IMR-90 (cell line): ENCODE measurements at regions not wholly inside any gene's neighbourhood (a gene's known extent, or its start where the extent isn't known, plus 50 kb on each side); places are given as distances from the start of the nearest gene placed in this dataset.
"Not testable (repeated sequence)": the region's sequence is repeated elsewhere in the genome, so short reads cannot be mapped to it uniquely, and the experiment has no call there.

Experiments
- ATAC-seq: fragments of 200-7000 bp; cut with Tn5 transposase; 2 replicates; pipeline ENCODE4 v1.9.1; 2020; ENCODE audit warnings: low read depth, mild to moderate bottlenecking, moderate library complexity
- BruUV-seq: library from RNA; stranded (reverse); fragments of 400-500 nt; replicated peaks from 2 replicates; lab custom pipeline; 2021; lab: Mats Ljungman, UMichigan
- CTCF ChIA-PET: fragments of 300-600 bp; formaldehyde crosslinking; extraction: SDS; loops from one replicate; lab custom pipeline; 2021; ENCODE audit warnings: antibody characterized with exemption; lab: Yijun Ruan, JAX
- POLR2A ChIA-PET: fragments of 300-600 bp; sonication (Branson Sonifier 250); formaldehyde crosslinking; loops from one replicate; lab custom pipeline; 2022; ENCODE audit warnings: antibody characterized with exemption; ENCODE audit not compliant: unreplicated experiment; lab: Charles Lee
- DNase-seq: peaks from one replicate; pipeline ENCODE4 v3.0.0; 2013
- H2AFZ ChIP-seq: replicated peaks from 2 replicates; pipeline ENCODE3; 2013; ENCODE audit warnings: low read length, mild to moderate bottlenecking; ENCODE audit not compliant: poor library complexity
- H2AK5ac ChIP-seq: 2 replicates; pipeline ENCODE4 v1.6.1; 2013; ENCODE audit warnings: low read depth, low read length, inconsistent platforms
- H2AK9ac ChIP-seq: replicated peaks from 2 replicates; pipeline ENCODE3; 2013; ENCODE audit warnings: mild to moderate bottlenecking, low read depth, low read length, moderate library complexity; ENCODE audit not compliant: poor library complexity
- H2BK120ac ChIP-seq: 2 replicates; pipeline ENCODE4 v1.6.1; 2013; ENCODE audit warnings: low read depth, low read length, inconsistent platforms
- H2BK15ac ChIP-seq: 3 replicates; pipeline ENCODE4 v1.6.1; 2013; ENCODE audit warnings: low read depth, low read length, inconsistent platforms
- H2BK20ac ChIP-seq: 2 replicates; pipeline ENCODE4 v1.6.1; 2013; ENCODE audit warnings: low read depth, mild to moderate bottlenecking, inconsistent platforms, low read length, moderate library complexity
- H2BK5ac ChIP-seq: 2 replicates; pipeline ENCODE4 v1.6.1; 2013; ENCODE audit warnings: mild to moderate bottlenecking, low read depth, low read length, inconsistent platforms; ENCODE audit not compliant: poor library complexity, severe bottlenecking
- H3K14ac ChIP-seq: replicated peaks from 2 replicates; pipeline ENCODE4 v1.6.1; 2013; ENCODE audit warnings: low read depth, low read length, inconsistent platforms
- H3K18ac ChIP-seq: 2 replicates; pipeline ENCODE4 v1.6.1; 2013; ENCODE audit warnings: low read depth, low read length, control low read depth
- H3K23ac ChIP-seq: 2 replicates; pipeline ENCODE4 v1.6.1; 2013; ENCODE audit warnings: low read depth, low read length, inconsistent platforms
- H3K27ac ChIP-seq: 2 replicates; pipeline ENCODE4 v1.5.1; 2013; ENCODE audit warnings: mild to moderate bottlenecking, control low read depth, low read length; ENCODE audit not compliant: insufficient read depth
- H3K27me3 ChIP-seq: 2 replicates; pipeline ENCODE4 v1.6.1; 2013; ENCODE audit warnings: low read length; ENCODE audit not compliant: control insufficient read depth, insufficient read depth
- H3K36me3 ChIP-seq: 2 replicates; pipeline ENCODE4 v1.6.1; 2013; ENCODE audit warnings: low read length, mixed read lengths; ENCODE audit not compliant: control insufficient read depth, insufficient read depth
- H3K4ac ChIP-seq: 2 replicates; pipeline ENCODE4 v1.6.1; 2013; ENCODE audit warnings: low read depth, low read length, inconsistent platforms
- H3K4me1 ChIP-seq: 2 replicates; pipeline ENCODE4 v1.6.1; 2013; ENCODE audit warnings: low read length, mixed read lengths; ENCODE audit not compliant: control insufficient read depth, insufficient read depth
- H3K4me2 ChIP-seq: 2 replicates; pipeline ENCODE4 v1.6.1; 2013; ENCODE audit warnings: low read depth, mild to moderate bottlenecking, control low read depth, low read length, moderate library complexity
- H3K4me3 ChIP-seq: 2 replicates; pipeline ENCODE4 v1.5.1; 2013; ENCODE audit warnings: low read depth, mild to moderate bottlenecking, control low read depth, low read length, moderate library complexity; ENCODE audit not compliant: insufficient read depth
- H3K56ac ChIP-seq: 2 replicates; pipeline ENCODE4 v1.6.1; 2013; ENCODE audit warnings: low read length, inconsistent platforms; ENCODE audit not compliant: insufficient read depth; ENCODE audit errors: extremely low read depth
- H3K79me1 ChIP-seq, 2 experiments: 2 replicates each; pipeline ENCODE4 v1.6.1; 2013; ENCODE audit warnings: low read length in 2 of 2, inconsistent platforms in 1 of 2, low read depth in 1 of 2
- H3K9ac ChIP-seq: 2 replicates; pipeline ENCODE4 v1.6.1; 2013; ENCODE audit warnings: low read depth, low read length, control low read depth
- H3K9me1 ChIP-seq: 2 replicates; pipeline ENCODE4 v1.6.1; 2013; ENCODE audit warnings: low read length, inconsistent platforms; ENCODE audit not compliant: insufficient read depth
- H3K9me3 ChIP-seq: 2 replicates; pipeline ENCODE4 v1.6.1; 2013; ENCODE audit warnings: low read length; ENCODE audit not compliant: control insufficient read depth, insufficient read depth
- H4K20me1 ChIP-seq: 2 replicates; pipeline ENCODE4 v1.6.1; 2013; ENCODE audit warnings: low read length, inconsistent platforms; ENCODE audit not compliant: insufficient read depth
- H4K5ac ChIP-seq: 2 replicates; pipeline ENCODE4 v1.6.1; 2013; ENCODE audit warnings: mild to moderate bottlenecking, low read depth, low read length, control low read depth
- H4K8ac ChIP-seq, 2 experiments: 2 replicates each; pipeline ENCODE4 v1.6.1; 2013; ENCODE audit warnings: low read depth in 2 of 2, low read length in 2 of 2, control low read depth in 1 of 2, inconsistent platforms in 1 of 2
- H4K91ac ChIP-seq: 2 replicates; pipeline ENCODE4 v1.6.1; 2013; ENCODE audit warnings: low read depth, low read length, inconsistent platforms; ENCODE audit not compliant: insufficient read depth
- WGBS, 2 experiments: methylation state at CpG; one replicate each; pipeline versions ENCODE4 v1.1.5 to v1.1.7; 2013; ENCODE audit warnings: missing lambda C conversion rate in 2 of 2; ENCODE audit not compliant: insufficient read length in 1 of 2; ENCODE audit errors: extremely low coverage in 2 of 2; 5-methylcytosine and 5-hydroxymethylcytosine counted together
- dilution Hi-C: fragments of 300-500 bp; cut with HindIII; formaldehyde crosslinking; loops from one replicate; pipeline ENCODE4 v1.14.3; 2018; ENCODE audit warnings: low sequenced_read_pairs; ENCODE audit not compliant: unreplicated experiment
- in situ Hi-C: fragments of 300-500 bp; cut with MboI; formaldehyde crosslinking; loops from 3 replicates; pipeline ENCODE4 v1.14.3; 2019; ENCODE audit warnings: low sequenced_read_pairs, inconsistent platforms, mixed read lengths
- intact Hi-C: fragments of 100-400 bp; cut with micrococcal nuclease; formaldehyde crosslinking; loops from 2 replicates; pipeline ENCODE4 v1.10.0; 2022

- H3K9me3 ChIP-seq, H3K4me2 ChIP-seq, BruUV-seq, intact Hi-C loops, H2BK20ac ChIP-seq, H3K23ac ChIP-seq, H2BK15ac ChIP-seq, H3K14ac ChIP-seq, H3K4me3 ChIP-seq, DNase-seq, H3K18ac ChIP-seq, dilution Hi-C loops, H2AFZ ChIP-seq, H3K36me3 ChIP-seq, H2AK9ac ChIP-seq, H3K9ac ChIP-seq, POLR2A ChIA-PET, H3K9me1 ChIP-seq, H4K20me1 ChIP-seq, H3K79me1 ChIP-seq, ATAC-seq, H4K5ac ChIP-seq, H4K91ac ChIP-seq, H3K4ac ChIP-seq, H2BK120ac ChIP-seq, H2BK5ac ChIP-seq, H3K56ac ChIP-seq, H3K4me1 ChIP-seq, H3K27ac ChIP-seq, CTCF ChIA-PET, H2AK5ac ChIP-seq, H4K8ac ChIP-seq, H3K27me3 ChIP-seq, in situ Hi-C loops: not testable (repeated sequence)
- WGBS, 2 experiments, result no CpG with 5 or more reads among the region's 5 CpGs
These were observed 74.2 kb upstream of the ELAC2 start for GRCh38 chr17:13092010-13092409.
